ENCODE measurements at regions not wholly inside any gene's neighbourhood (a gene's known extent, or its start where the extent isn't known, plus 50 kb on each side); places are given as distances from the start of the nearest gene placed in this dataset.

DNA sequence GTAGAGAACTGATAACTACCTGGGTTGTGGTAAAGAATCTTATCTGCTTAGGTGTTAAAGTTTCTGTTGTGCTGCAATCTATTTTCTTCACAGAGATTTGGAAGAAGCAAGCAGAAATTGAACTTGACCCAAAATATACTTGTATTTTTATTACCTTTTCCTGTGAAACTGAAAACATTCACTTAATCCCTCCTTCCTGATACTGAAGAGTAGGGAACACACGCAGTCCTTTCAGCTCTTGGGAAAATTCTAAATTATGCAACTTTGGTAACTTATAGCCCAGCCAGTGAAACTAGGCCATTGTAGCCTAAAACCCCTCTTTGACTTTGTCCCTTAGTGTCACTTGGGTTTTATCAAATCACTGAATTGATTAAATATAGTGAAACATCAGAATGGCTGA lies 128.4 kb upstream of the MEIS1 start:
- no peak for TF ChIP-seq TCF7 (CRISPR knock-in tag; IDR thresholded peaks at IDR 0.05; ENCODE audit: low read depth)
- TF ChIP-seq, protein P1, sequence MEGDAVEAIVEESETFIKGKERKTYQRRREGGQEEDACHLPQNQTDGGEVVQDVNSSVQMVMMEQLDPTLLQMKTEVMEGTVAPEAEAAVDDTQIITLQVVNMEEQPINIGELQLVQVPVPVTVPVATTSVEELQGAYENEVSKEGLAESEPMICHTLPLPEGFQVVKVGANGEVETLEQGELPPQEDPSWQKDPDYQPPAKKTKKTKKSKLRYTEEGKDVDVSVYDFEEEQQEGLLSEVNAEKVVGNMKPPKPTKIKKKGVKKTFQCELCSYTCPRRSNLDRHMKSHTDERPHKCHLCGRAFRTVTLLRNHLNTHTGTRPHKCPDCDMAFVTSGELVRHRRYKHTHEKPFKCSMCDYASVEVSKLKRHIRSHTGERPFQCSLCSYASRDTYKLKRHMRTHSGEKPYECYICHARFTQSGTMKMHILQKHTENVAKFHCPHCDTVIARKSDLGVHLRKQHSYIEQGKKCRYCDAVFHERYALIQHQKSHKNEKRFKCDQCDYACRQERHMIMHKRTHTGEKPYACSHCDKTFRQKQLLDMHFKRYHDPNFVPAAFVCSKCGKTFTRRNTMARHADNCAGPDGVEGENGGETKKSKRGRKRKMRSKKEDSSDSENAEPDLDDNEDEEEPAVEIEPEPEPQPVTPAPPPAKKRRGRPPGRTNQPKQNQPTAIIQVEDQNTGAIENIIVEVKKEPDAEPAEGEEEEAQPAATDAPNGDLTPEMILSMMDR (IDR thresholded peaks at IDR 0.05), result no peak
- TF ChIP-seq, protein P2, sequence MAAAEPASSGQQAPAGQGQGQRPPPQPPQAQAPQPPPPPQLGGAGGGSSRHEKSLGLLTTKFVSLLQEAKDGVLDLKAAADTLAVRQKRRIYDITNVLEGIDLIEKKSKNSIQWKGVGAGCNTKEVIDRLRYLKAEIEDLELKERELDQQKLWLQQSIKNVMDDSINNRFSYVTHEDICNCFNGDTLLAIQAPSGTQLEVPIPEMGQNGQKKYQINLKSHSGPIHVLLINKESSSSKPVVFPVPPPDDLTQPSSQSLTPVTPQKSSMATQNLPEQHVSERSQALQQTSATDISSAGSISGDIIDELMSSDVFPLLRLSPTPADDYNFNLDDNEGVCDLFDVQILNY (CRISPR knock-in tag; IDR thresholded peaks at IDR 0.05), result no peak
- no peak for TF ChIP-seq ZNF317 (CRISPR knock-in tag; IDR thresholded peaks at IDR 0.05; ENCODE audit: borderline replicate concordance, low read depth)
- TF ChIP-seq, protein P3, sequence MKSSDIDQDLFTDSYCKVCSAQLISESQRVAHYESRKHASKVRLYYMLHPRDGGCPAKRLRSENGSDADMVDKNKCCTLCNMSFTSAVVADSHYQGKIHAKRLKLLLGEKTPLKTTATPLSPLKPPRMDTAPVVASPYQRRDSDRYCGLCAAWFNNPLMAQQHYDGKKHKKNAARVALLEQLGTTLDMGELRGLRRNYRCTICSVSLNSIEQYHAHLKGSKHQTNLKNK (CRISPR knock-in tag; IDR thresholded peaks at IDR 0.05), result no peak
- TF ChIP-seq MYBL2 (CRISPR knock-in tag; IDR thresholded peaks at IDR 0.05), result no peak
- no peak for TF ChIP-seq CBFB (CRISPR knock-in tag; IDR thresholded peaks at IDR 0.05; ENCODE audit: low read depth)
- TF ChIP-seq, protein P4, sequence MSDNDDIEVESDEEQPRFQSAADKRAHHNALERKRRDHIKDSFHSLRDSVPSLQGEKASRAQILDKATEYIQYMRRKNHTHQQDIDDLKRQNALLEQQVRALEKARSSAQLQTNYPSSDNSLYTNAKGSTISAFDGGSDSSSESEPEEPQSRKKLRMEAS (CRISPR knock-in tag; IDR thresholded peaks at IDR 0.05), result no peak
- TF ChIP-seq, protein P5, sequence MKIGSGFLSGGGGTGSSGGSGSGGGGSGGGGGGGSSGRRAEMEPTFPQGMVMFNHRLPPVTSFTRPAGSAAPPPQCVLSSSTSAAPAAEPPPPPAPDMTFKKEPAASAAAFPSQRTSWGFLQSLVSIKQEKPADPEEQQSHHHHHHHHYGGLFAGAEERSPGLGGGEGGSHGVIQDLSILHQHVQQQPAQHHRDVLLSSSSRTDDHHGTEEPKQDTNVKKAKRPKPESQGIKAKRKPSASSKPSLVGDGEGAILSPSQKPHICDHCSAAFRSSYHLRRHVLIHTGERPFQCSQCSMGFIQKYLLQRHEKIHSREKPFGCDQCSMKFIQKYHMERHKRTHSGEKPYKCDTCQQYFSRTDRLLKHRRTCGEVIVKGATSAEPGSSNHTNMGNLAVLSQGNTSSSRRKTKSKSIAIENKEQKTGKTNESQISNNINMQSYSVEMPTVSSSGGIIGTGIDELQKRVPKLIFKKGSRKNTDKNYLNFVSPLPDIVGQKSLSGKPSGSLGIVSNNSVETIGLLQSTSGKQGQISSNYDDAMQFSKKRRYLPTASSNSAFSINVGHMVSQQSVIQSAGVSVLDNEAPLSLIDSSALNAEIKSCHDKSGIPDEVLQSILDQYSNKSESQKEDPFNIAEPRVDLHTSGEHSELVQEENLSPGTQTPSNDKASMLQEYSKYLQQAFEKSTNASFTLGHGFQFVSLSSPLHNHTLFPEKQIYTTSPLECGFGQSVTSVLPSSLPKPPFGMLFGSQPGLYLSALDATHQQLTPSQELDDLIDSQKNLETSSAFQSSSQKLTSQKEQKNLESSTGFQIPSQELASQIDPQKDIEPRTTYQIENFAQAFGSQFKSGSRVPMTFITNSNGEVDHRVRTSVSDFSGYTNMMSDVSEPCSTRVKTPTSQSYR (CRISPR knock-in tag; IDR thresholded peaks at IDR 0.05), result no peak
- no peak for TF ChIP-seq JUN (CRISPR knock-in tag; IDR thresholded peaks at IDR 0.05)
- no peak for TF ChIP-seq NFYB (CRISPR knock-in tag; conservative IDR thresholded peaks at IDR 0.05; ENCODE audit: low read depth)
- no peak for TF ChIP-seq NFATC4 (CRISPR knock-in tag; IDR thresholded peaks at IDR 0.05)
- no peak for TF ChIP-seq ESRRA (CRISPR knock-in tag; IDR thresholded peaks at IDR 0.05; ENCODE audit: borderline replicate concordance)

All from WTC11 (cell line).